Activated naive CD8-positive, alpha-beta T cell (primary cell): ENCODE measurements at regions not wholly inside any gene's neighbourhood (a gene's known extent, or its start where the extent isn't known, plus 50 kb on each side); places are given as distances from the start of the nearest gene placed in this dataset.
"Not testable (repeated sequence)": the region's sequence is repeated elsewhere in the genome, so short reads cannot be mapped to it uniquely, and the experiment has no call there.

Experiments
- H3K27ac Mint-ChIP-seq: one replicate; pipeline ENCODE4 v1.8.0; 2021; ENCODE audit warnings: mixed read lengths
- H3K27me3 Mint-ChIP-seq: one replicate; pipeline ENCODE4 v1.8.0; 2021; ENCODE audit warnings: mixed read lengths
- H3K36me3 Mint-ChIP-seq: one replicate; pipeline ENCODE4 v1.8.0; 2021; ENCODE audit warnings: mixed read lengths
- H3K4me1 Mint-ChIP-seq: one replicate; pipeline ENCODE4 v1.8.0; 2021; ENCODE audit warnings: low read depth, mixed read lengths
- H3K4me3 Mint-ChIP-seq: one replicate; pipeline ENCODE4 v1.8.0; 2021; ENCODE audit warnings: mild to moderate bottlenecking, mixed read lengths
- H3K9me3 Mint-ChIP-seq: one replicate; pipeline ENCODE4 v1.8.0; 2021; ENCODE audit warnings: low read depth, mixed read lengths

- Mint-ChIP-seq H3K27me3 (no peaks in the 10 kb centered on the region), H3K9me3 (no peaks in the 10 kb centered on the region), H3K27ac (no peak overlapping the region), H3K4me3 (peak overlapping the region; percentile 67), H3K36me3 (no peaks in the 10 kb centered on the region), H3K4me1 (peaks cover 4% of the 10 kb centered on the region)
Measured at GRCh38 chr6:164396071-164397047, 913.0 kb downstream of the C6orf118 start.

GRCh38 chr6:164379795-164380194, 929.6 kb downstream of the C6orf118 start:
- H3K4me1 Mint-ChIP-seq, result no peaks in the 10 kb centered on the region
- H3K9me3 Mint-ChIP-seq, result peaks cover 18% of the 10 kb centered on the region
- H3K4me3 Mint-ChIP-seq, result no peak overlapping the region
- H3K27me3 Mint-ChIP-seq, result no peaks in the 10 kb centered on the region
- no peaks in the 10 kb centered on the region for H3K36me3 Mint-ChIP-seq
- no peak overlapping the region for H3K27ac Mint-ChIP-seq

- H3K27me3 Mint-ChIP-seq, result no peaks in the 10 kb centered on the region
- no peaks in the 10 kb centered on the region for H3K36me3 Mint-ChIP-seq
Measured at GRCh38 chr6:164378330-164378729, 931.1 kb downstream of the C6orf118 start.

GRCh38 chr6:164377348-164377918, 932.0 kb downstream of the C6orf118 start:
- Mint-ChIP-seq H3K9me3 (peaks cover 13% of the 10 kb centered on the region), H3K27ac (no peak overlapping the region), H3K4me1 (no peaks in the 10 kb centered on the region), H3K36me3 (no peaks in the 10 kb centered on the region), H3K4me3 (no peak overlapping the region), H3K27me3 (no peaks in the 10 kb centered on the region)

More at GRCh38 chr6:164378330-164378729, 931.1 kb downstream of the C6orf118 start:
- H3K9me3 Mint-ChIP-seq, result peaks cover 13% of the 10 kb centered on the region
- no peak overlapping the region for H3K27ac Mint-ChIP-seq
- H3K4me1 Mint-ChIP-seq, result no peaks in the 10 kb centered on the region
- H3K4me3 Mint-ChIP-seq, result no peak overlapping the region

GRCh38 chr6:164370773-164371172, 938.6 kb downstream of the C6orf118 start:
- Mint-ChIP-seq H3K4me3 (no peak overlapping the region), H3K27ac (no peak overlapping the region), H3K27me3 (no peaks in the 10 kb centered on the region), H3K9me3 (peaks cover 3% of the 10 kb centered on the region), H3K4me1 (no peaks in the 10 kb centered on the region), H3K36me3 (no peaks in the 10 kb centered on the region)

GRCh38 chr6:164359441-164359840, 944.9 kb downstream of the QKI start:
- Mint-ChIP-seq H3K36me3 (no peaks in the 10 kb centered on the region), H3K27me3 (no peaks in the 10 kb centered on the region), H3K9me3 (peaks cover 25% of the 10 kb centered on the region), H3K4me3 (no peak overlapping the region), H3K27ac (no peak overlapping the region), H3K4me1 (no peaks in the 10 kb centered on the region)

GRCh38 chr6:164359036-164359435, 944.5 kb downstream of the QKI start:
- Mint-ChIP-seq H3K27ac (no peak overlapping the region), H3K27me3 (no peaks in the 10 kb centered on the region)

GRCh38 chr6:164356814-164357213, 942.3 kb downstream of the QKI start:
- no peaks in the 10 kb centered on the region for H3K4me1 Mint-ChIP-seq
- no peak overlapping the region for H3K4me3 Mint-ChIP-seq
- no peaks in the 10 kb centered on the region for H3K27me3 Mint-ChIP-seq
- peaks cover 21% of the 10 kb centered on the region for H3K9me3 Mint-ChIP-seq
- no peak overlapping the region for H3K27ac Mint-ChIP-seq
- H3K36me3 Mint-ChIP-seq, result no peaks in the 10 kb centered on the region

More at GRCh38 chr6:164359036-164359435, 944.5 kb downstream of the QKI start:
- Mint-ChIP-seq H3K36me3 (no peaks in the 10 kb centered on the region), H3K9me3 (peaks cover 25% of the 10 kb centered on the region), H3K4me1 (no peaks in the 10 kb centered on the region), H3K4me3 (no peak overlapping the region)

- H3K9me3 Mint-ChIP-seq, result peaks cover 3% of the 10 kb centered on the region
- no peaks in the 10 kb centered on the region for H3K36me3 Mint-ChIP-seq
- H3K27me3 Mint-ChIP-seq, result no peaks in the 10 kb centered on the region
- H3K4me3 Mint-ChIP-seq, result no peak overlapping the region
- H3K27ac Mint-ChIP-seq, result no peak overlapping the region
- H3K4me1 Mint-ChIP-seq, result no peaks in the 10 kb centered on the region
Measured at GRCh38 chr6:164347455-164347854, 932.9 kb downstream of the QKI start.

- H3K27me3 Mint-ChIP-seq, result no peaks in the 10 kb centered on the region
- no peaks in the 10 kb centered on the region for H3K36me3 Mint-ChIP-seq
- H3K4me1 Mint-ChIP-seq, result no peaks in the 10 kb centered on the region
- no peak overlapping the region for H3K27ac Mint-ChIP-seq
- peaks cover 3% of the 10 kb centered on the region for H3K9me3 Mint-ChIP-seq
- H3K4me3 Mint-ChIP-seq, result no peak overlapping the region
Measured at GRCh38 chr6:164346631-164347030, 932.1 kb downstream of the QKI start.

GRCh38 chr6:164345806-164346496, 931.4 kb downstream of the QKI start:
- Mint-ChIP-seq H3K4me3 (no peak overlapping the region), H3K36me3 (no peaks in the 10 kb centered on the region), H3K9me3 (peaks cover under 1% of the 10 kb centered on the region), H3K27me3 (no peaks in the 10 kb centered on the region), H3K4me1 (no peaks in the 10 kb centered on the region), H3K27ac (no peak overlapping the region)

- Mint-ChIP-seq H3K4me1 (no peaks in the 10 kb centered on the region), H3K4me3 (no peak overlapping the region), H3K27me3 (no peaks in the 10 kb centered on the region), H3K27ac (no peak overlapping the region), H3K9me3 (no peaks in the 10 kb centered on the region), H3K36me3 (no peaks in the 10 kb centered on the region)
Measured at GRCh38 chr6:164345327-164345726, 930.8 kb downstream of the QKI start.

- Mint-ChIP-seq H3K27me3 (no peaks in the 10 kb centered on the region), H3K27ac (no peak overlapping the region), H3K4me3 (no peak overlapping the region), H3K4me1 (no peaks in the 10 kb centered on the region), H3K9me3 (no peaks in the 10 kb centered on the region), H3K36me3 (no peaks in the 10 kb centered on the region)
Measured at GRCh38 chr6:164344801-164345291, 930.3 kb downstream of the QKI start.

- not testable (repeated sequence) for H3K36me3 Mint-ChIP-seq, H3K27ac Mint-ChIP-seq, H3K4me3 Mint-ChIP-seq, H3K4me1 Mint-ChIP-seq, H3K27me3 Mint-ChIP-seq, H3K9me3 Mint-ChIP-seq
Measured at GRCh38 chr6:164339442-164339841, 924.9 kb downstream of the QKI start.

- Mint-ChIP-seq H3K27me3 (no peaks in the 10 kb centered on the region), H3K4me1 (no peaks in the 10 kb centered on the region), H3K27ac (no peak overlapping the region), H3K36me3 (no peaks in the 10 kb centered on the region), H3K9me3 (peaks cover 3% of the 10 kb centered on the region), H3K4me3 (no peak overlapping the region)
Measured at GRCh38 chr6:164337925-164338397, 923.4 kb downstream of the QKI start.
